ENCODE measurements at regions not wholly inside any gene's neighbourhood (a gene's known extent, or its start where the extent isn't known, plus 50 kb on each side); places are given as distances from the start of the nearest gene placed in this dataset.

DNA sequence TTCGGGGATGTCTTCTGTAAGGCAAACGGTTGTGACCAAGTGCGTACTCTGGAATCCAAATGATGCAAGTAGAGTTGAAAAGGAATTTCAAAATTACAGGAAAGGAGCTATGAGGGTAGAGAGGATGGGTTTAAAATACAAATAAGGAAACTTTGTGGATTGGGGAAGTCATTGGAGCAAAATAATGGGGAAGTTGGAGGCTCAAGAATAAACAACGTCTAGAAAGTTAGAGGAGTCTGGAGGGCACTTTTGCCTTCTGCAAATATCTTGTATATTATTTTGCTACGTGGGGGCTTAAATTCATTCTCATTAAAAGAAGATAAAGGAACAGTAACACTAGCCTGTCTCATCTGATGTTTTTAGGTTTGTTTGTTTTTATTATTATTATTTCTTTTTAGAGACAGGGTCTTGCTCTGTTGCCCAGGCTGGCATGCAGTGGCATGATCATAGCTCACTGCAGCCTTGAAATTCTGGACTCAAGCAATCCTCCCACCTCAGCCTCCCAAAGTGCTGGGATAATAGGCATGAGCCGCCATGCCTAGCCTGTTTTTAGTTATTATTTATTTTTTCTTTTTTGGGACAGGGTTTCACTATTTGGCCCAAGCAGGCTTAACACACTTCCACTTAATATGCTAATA, 55.0 kb upstream of the TNFAIP3 start (continued):
- TF ChIP-seq TCF12 (IDR thresholded peaks at IDR 0.05; ENCODE audit: low read depth, low read length) (no peak), JUN (IDR thresholded peaks at IDR 0.05; ENCODE audit: low read depth, low read length) (no peak)

All from H1 (cell line).